Uterus (tissue), 2 donors: ENCODE measurements at regions not wholly inside any gene's neighbourhood (a gene's known extent, or its start where the extent isn't known, plus 50 kb on each side); places are given as distances from the start of the nearest gene placed in this dataset.

Experiments
- CTCF ChIP-seq, 4 experiments: fragments of 200-600 bp in 2 of 4; fragments of 450-650 bp in 2 of 4; sonication (generic) in 2 of 4; IDR thresholded peaks; one replicate each; pipeline ENCODE4 v1.5.1; 2016 to 2019; ENCODE audit warnings: antibody characterized with exemption in 4 of 4, mild to moderate bottlenecking in 2 of 4, moderate library complexity in 1 of 4
- POLR2A ChIP-seq, 2 donors: fragments of 450-650 bp; IDR thresholded peaks; one replicate each; pipeline ENCODE4 v1.6.1; 2016; ENCODE audit warnings: antibody characterized with exemption in 2 of 2, mild to moderate bottlenecking in 1 of 2, moderate library complexity in 1 of 2

- no peak for TF ChIP-seq CTCF (IDR thresholded peaks at IDR 0.05)
- TF ChIP-seq POLR2A (IDR thresholded peaks at IDR 0.05), result no peak
Observed at GRCh38 chr2:16485251-16485650, 180.4 kb downstream of the CYRIA start.
